ENCODE measurements at regions not wholly inside any gene's neighbourhood (a gene's known extent, or its start where the extent isn't known, plus 50 kb on each side); places are given as distances from the start of the nearest gene placed in this dataset.

DNA sequence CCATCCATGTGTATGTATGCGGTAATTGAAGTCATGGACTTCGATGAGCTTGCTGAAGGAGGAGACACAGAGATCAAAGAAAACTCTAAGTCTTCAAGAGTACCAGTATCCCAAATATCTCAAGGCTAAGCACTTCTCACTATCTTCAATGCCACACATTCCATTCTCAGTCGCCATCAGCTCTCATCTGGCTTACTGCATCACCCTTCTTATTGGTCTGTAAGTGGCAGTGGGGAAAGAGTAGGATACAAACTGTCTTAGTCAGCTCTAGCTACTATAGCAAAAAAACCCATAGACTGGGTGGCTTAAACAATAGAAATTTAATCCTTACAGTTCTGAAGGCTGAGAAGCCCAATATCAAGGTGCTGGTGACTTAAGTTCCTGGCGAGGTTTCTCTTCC is 218.7 kb downstream of the POSTN start:
- no peak for TF ChIP-seq NAIF1 (CRISPR knock-in tag; IDR thresholded peaks at IDR 0.05; ENCODE audit: borderline replicate concordance)
- TF ChIP-seq ZNF274 (CRISPR knock-in tag; IDR thresholded peaks at IDR 0.05) = no peak
- TF ChIP-seq ZNF713 (CRISPR knock-in tag; IDR thresholded peaks at IDR 0.05) = no peak
- TF ChIP-seq TIGD3 (CRISPR knock-in tag; IDR thresholded peaks at IDR 0.05; ENCODE audit: borderline replicate concordance) = no peak

All from HepG2 (cell line).